Endothelial cell (in vitro differentiated cells): ENCODE measurements at regions not wholly inside any gene's neighbourhood (a gene's known extent, or its start where the extent isn't known, plus 50 kb on each side); places are given as distances from the start of the nearest gene placed in this dataset.

Source experiments
- DNase-seq: peaks from one replicate; pipeline ENCODE4 v3.0.0; 2021; ENCODE audit warnings: low spot score
- H3K27ac Mint-ChIP-seq: one replicate; pipeline ENCODE4 v1.8.0; 2021; ENCODE audit warnings: mixed read lengths, inconsistent platforms; ENCODE audit not compliant: unreplicated experiment
- H3K27me3 Mint-ChIP-seq: one replicate; pipeline ENCODE4 v1.8.0; 2021; ENCODE audit warnings: mild to moderate bottlenecking, moderate library complexity, mixed read lengths, inconsistent platforms; ENCODE audit not compliant: unreplicated experiment
- H3K36me3 Mint-ChIP-seq: one replicate; pipeline ENCODE4 v1.8.0; 2021; ENCODE audit warnings: mild to moderate bottlenecking, low read depth, mixed read lengths, inconsistent platforms; ENCODE audit not compliant: unreplicated experiment
- H3K4me1 Mint-ChIP-seq: one replicate; pipeline ENCODE4 v1.8.0; 2021; ENCODE audit warnings: mild to moderate bottlenecking, mixed read lengths, inconsistent platforms; ENCODE audit not compliant: unreplicated experiment
- H3K4me3 Mint-ChIP-seq: one replicate; pipeline ENCODE4 v1.8.0; 2021; ENCODE audit warnings: mild to moderate bottlenecking, mixed read lengths, inconsistent platforms; ENCODE audit not compliant: unreplicated experiment
- H3K9me3 Mint-ChIP-seq: one replicate; pipeline ENCODE4 v1.8.0; 2021; ENCODE audit warnings: mixed read lengths, inconsistent platforms; ENCODE audit not compliant: unreplicated experiment
- TF ChIP-seq, protein P1 (sequence below): fragments of 200-600 bp; sonication (generic); IDR thresholded peaks from one replicate; pipeline ENCODE4 v1.5.0; 2021; ENCODE audit warnings: antibody characterized with exemption; ENCODE audit not compliant: unreplicated experiment

DNA sequence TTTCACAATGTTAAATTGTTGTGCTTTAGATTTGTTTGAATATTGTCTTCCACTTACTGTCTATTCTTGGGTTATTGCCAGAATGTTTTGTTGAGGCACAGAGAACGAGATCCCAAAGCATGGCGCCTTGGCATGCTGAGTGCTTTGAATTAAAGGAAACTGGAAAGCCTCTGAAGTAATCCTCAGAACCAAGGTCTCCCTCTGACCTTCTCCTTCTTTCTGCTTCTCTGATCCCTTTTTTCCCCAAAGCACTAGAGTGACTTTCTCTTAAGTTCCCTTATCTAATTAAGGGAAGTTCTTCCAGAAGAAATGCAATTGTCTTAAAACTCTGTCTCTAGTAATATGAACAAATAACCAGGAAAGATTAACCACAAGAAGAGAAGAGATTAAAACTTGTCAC lies 214.7 kb downstream of the SPP2 start:
- H3K36me3 Mint-ChIP-seq: no peaks in the 10 kb centered on the region
- DNase-seq: no peak
- H3K9me3 Mint-ChIP-seq: no peaks in the 10 kb centered on the region
- peaks cover 2% of the 10 kb centered on the region for H3K27me3 Mint-ChIP-seq
- no peak overlapping the region for H3K27ac Mint-ChIP-seq
- TF ChIP-seq, protein P1, sequence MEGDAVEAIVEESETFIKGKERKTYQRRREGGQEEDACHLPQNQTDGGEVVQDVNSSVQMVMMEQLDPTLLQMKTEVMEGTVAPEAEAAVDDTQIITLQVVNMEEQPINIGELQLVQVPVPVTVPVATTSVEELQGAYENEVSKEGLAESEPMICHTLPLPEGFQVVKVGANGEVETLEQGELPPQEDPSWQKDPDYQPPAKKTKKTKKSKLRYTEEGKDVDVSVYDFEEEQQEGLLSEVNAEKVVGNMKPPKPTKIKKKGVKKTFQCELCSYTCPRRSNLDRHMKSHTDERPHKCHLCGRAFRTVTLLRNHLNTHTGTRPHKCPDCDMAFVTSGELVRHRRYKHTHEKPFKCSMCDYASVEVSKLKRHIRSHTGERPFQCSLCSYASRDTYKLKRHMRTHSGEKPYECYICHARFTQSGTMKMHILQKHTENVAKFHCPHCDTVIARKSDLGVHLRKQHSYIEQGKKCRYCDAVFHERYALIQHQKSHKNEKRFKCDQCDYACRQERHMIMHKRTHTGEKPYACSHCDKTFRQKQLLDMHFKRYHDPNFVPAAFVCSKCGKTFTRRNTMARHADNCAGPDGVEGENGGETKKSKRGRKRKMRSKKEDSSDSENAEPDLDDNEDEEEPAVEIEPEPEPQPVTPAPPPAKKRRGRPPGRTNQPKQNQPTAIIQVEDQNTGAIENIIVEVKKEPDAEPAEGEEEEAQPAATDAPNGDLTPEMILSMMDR: no peak
- no peaks in the 10 kb centered on the region for H3K4me1 Mint-ChIP-seq
- H3K4me3 Mint-ChIP-seq: no peak overlapping the region

- H3K36me3 Mint-ChIP-seq: no peaks in the 10 kb centered on the region
- H3K27ac Mint-ChIP-seq: no peak overlapping the region
- H3K4me1 Mint-ChIP-seq: no peaks in the 10 kb centered on the region
- H3K9me3 Mint-ChIP-seq: no peaks in the 10 kb centered on the region
- TF ChIP-seq, protein P1: no peak
- no peak for DNase-seq
- no peak overlapping the region for H3K4me3 Mint-ChIP-seq
- H3K27me3 Mint-ChIP-seq: peaks cover 2% of the 10 kb centered on the region
Observed at GRCh38 chr2:234261736-234262135, 211.2 kb downstream of the SPP2 start.

DNA sequence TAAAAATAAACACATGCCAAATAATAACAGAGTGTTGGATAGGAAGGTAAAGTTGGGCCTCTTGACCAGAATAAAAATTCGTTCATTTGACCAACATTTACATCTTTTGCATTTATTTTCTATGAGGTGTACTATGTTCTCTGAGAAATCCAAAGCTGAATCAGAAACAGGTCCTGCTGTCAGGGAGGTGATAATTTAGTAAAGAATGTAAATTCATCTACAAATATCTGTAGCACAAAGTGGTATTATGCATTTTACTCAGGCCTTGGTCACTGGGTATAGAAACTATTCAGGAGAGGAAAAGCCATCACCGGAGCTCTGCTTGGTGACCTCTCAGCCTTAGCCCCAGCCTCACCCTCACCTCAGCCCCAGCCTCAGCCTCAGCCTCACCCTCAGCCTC lies 208.9 kb downstream of the SPP2 start:
- Mint-ChIP-seq H3K9me3 (no peaks in the 10 kb centered on the region), H3K27ac (no peak overlapping the region), H3K4me3 (no peak overlapping the region), H3K36me3 (no peaks in the 10 kb centered on the region), H3K4me1 (no peaks in the 10 kb centered on the region), H3K27me3 (peaks cover 2% of the 10 kb centered on the region)
- TF ChIP-seq, protein P1: no peak
- DNase-seq: no peak

GRCh38 chr2:234258562-234259141 lies 208.2 kb downstream of the SPP2 start:
- no peaks in the 10 kb centered on the region for H3K9me3 Mint-ChIP-seq
- TF ChIP-seq, protein P1: no peak
- H3K4me3 Mint-ChIP-seq: no peak overlapping the region
- peaks cover 2% of the 10 kb centered on the region for H3K27me3 Mint-ChIP-seq
- H3K4me1 Mint-ChIP-seq: no peaks in the 10 kb centered on the region
- DNase-seq: no peak
- H3K27ac Mint-ChIP-seq: no peak overlapping the region
- no peaks in the 10 kb centered on the region for H3K36me3 Mint-ChIP-seq

- no peak overlapping the region for H3K27ac Mint-ChIP-seq
- DNase-seq: peak; percentile 36
- H3K9me3 Mint-ChIP-seq: no peaks in the 10 kb centered on the region
Observed at GRCh38 chr2:234257859-234258561, 207.5 kb downstream of the SPP2 start.

More at GRCh38 chr2:234257859-234258561, 207.5 kb downstream of the SPP2 start:
- Mint-ChIP-seq H3K4me3 (no peak overlapping the region), H3K27me3 (peaks cover 2% of the 10 kb centered on the region), H3K36me3 (no peaks in the 10 kb centered on the region), H3K4me1 (no peaks in the 10 kb centered on the region)
- TF ChIP-seq, protein P1: no peak
